ENCODE measurements at regions not wholly inside any gene's neighbourhood (a gene's known extent, or its start where the extent isn't known, plus 50 kb on each side); places are given as distances from the start of the nearest gene placed in this dataset.
"Not testable (repeated sequence)": the region's sequence is repeated elsewhere in the genome, so short reads cannot be mapped to it uniquely, and the experiment has no call there.

DNA sequence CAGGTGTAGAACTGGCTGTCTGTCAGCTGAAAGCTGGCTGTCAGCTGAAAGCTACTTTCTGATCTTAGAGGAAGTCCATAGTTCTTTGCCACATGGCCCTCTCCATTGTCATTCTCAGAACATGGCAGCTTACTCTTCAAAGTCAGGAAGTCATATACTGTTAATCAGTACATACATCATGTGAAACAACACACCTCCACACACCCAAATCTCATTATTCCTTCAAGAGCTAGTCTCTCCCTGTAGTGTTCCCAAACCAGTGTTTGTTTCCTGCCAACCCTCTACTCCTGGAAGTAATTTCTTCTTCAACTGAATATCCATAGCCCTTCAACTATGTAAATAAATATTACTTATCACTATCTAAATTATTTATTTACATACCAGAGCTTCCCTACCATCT lies 58.9 kb downstream of the OR5AK2 start:
- Mint-ChIP-seq H3K36me3 (ENCODE audit: low read depth) (no peaks in the 10 kb centered on the region), H3K27ac (no peak overlapping the region), H3K4me3 (no peak overlapping the region), H3K27me3 (no peaks in the 10 kb centered on the region), H3K4me1 (ENCODE audit: low read depth) (no peaks in the 10 kb centered on the region), H3K9me3 (no peaks in the 10 kb centered on the region)
- intact Hi-C loops (cut with micrococcal nuclease), result no loop called here

DNA sequence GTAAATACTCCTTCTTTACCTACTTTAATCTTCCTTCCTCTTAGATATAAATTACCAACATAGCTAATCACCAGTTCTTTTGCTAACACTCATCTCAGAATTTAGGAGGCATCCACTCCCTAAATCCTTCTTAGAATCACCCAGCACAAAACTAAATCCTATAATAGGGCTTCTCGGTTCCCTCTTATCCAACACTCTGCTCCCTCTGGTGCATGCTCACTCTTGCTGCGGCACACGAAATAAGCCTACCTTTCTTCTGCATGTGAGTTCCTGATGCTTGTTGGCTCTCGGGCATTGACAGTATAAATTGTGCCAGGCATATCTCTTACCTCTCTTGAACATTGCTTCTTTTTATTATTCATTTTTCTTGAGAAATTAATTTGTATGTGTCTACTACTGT lies 61.0 kb downstream of the OR5AK2 start:
- Mint-ChIP-seq H3K36me3 (ENCODE audit: low read depth) (no peaks in the 10 kb centered on the region), H3K4me3 (no peak overlapping the region), H3K27ac (no peak overlapping the region), H3K9me3 (no peaks in the 10 kb centered on the region), H3K27me3 (no peaks in the 10 kb centered on the region), H3K4me1 (ENCODE audit: low read depth) (no peaks in the 10 kb centered on the region)
- intact Hi-C loops (cut with micrococcal nuclease), result no loop called here

DNA sequence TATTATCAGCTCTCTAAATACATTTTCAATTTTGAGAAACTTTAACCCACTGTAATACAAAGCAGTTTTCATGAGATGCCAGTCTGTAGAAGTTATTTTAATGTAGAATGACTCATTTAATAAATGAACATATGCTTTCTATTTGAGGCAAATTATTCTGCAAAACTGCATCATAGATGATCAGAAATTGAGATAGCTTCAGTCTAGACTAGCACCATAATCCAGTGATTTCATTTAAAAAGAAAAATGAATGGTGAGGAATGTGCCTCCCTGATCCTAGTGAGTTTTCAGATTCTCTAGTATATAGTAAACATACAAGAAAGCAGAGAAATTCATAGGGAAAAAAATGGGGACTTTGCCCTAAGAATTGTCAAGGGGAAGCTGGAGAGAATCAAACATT lies 66.1 kb downstream of the OR5AK2 start:
- Mint-ChIP-seq H3K4me3 (no peak overlapping the region), H3K9me3 (no peaks in the 10 kb centered on the region), H3K36me3 (ENCODE audit: low read depth) (no peaks in the 10 kb centered on the region), H3K27ac (no peak overlapping the region), H3K4me1 (ENCODE audit: low read depth) (no peaks in the 10 kb centered on the region), H3K27me3 (no peaks in the 10 kb centered on the region)
- intact Hi-C loops (cut with micrococcal nuclease), result no loop called here

DNA sequence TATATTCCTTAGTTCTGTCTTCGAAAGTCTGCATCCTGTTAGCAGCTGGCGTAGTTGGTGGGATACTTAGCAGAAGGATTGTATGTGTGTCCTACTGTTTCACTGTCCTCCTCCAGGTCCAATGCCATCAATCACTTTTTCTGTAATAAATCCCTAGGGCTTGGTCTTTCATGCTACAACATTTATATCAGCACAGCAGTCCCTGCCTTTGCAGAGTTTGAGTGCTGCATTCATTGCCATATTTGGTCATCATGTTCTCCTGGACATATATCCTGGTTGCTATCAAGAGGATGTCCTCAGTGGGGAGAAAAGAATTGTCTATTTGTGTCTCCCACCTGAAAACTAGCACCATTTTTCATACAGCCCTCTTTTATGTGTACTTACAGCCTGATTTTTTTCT lies 67.0 kb downstream of the OR5AK2 start:
- no peaks in the 10 kb centered on the region for H3K4me1 Mint-ChIP-seq (ENCODE audit: low read depth)
- no peak overlapping the region for H3K27ac Mint-ChIP-seq
- no peaks in the 10 kb centered on the region for H3K9me3 Mint-ChIP-seq
- no peaks in the 10 kb centered on the region for H3K27me3 Mint-ChIP-seq
- H3K4me3 Mint-ChIP-seq, result no peak overlapping the region
- intact Hi-C loops (cut with micrococcal nuclease), result no loop called here
- H3K36me3 Mint-ChIP-seq (ENCODE audit: low read depth), result no peaks in the 10 kb centered on the region

DNA sequence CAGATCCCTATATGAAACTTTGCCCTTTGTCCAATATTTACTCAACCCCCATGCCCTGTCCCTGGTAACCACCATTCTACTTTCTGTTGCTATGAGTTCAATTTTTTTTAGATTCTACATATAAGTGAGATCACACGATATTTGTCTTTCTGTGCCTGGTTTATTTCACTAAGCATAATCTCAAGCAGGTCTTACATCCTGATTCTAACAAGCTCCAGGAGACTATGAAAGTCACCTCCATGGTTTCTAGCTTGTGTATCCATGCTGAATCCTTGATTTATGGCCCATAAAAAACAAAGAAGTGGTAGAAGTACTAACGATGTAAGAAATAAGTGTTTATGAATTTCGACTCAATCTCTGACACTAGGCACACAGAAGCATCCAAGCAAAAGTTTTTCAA lies 68.0 kb downstream of the OR5AK2 start:
- Mint-ChIP-seq H3K4me3 (no peak overlapping the region), H3K27ac (no peak overlapping the region), H3K36me3 (ENCODE audit: low read depth) (no peaks in the 10 kb centered on the region), H3K4me1 (ENCODE audit: low read depth) (no peaks in the 10 kb centered on the region), H3K9me3 (no peaks in the 10 kb centered on the region), H3K27me3 (no peaks in the 10 kb centered on the region)
- intact Hi-C loops (cut with micrococcal nuclease), result no loop called here

DNA sequence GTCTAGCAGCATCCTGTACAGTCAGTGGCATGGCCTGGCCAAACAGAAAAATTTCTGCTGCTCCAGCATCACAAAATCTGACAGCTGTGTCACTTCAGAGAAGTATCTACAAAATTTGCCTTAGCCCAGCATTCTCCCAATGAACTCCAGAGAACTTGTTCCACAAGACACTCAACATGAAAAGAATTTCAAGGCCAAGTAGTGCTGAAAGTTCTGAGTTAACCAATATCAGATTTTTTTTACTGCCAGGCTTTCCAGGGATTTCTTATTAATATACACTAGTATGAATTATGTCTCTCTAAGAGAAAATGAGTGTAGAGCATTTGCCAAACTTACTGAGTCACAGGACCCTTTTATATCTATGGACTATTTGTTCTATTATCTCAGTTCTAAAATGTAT lies 68.8 kb downstream of the OR5AK2 start:
- no peaks in the 10 kb centered on the region for H3K4me1 Mint-ChIP-seq (ENCODE audit: low read depth)
- H3K36me3 Mint-ChIP-seq (ENCODE audit: low read depth), result no peaks in the 10 kb centered on the region
- no peak overlapping the region for H3K4me3 Mint-ChIP-seq
- H3K27ac Mint-ChIP-seq, result no peak overlapping the region
- peaks cover 3% of the 10 kb centered on the region for H3K9me3 Mint-ChIP-seq
- intact Hi-C loops (cut with micrococcal nuclease), result no loop called here
- H3K27me3 Mint-ChIP-seq, result no peaks in the 10 kb centered on the region

DNA sequence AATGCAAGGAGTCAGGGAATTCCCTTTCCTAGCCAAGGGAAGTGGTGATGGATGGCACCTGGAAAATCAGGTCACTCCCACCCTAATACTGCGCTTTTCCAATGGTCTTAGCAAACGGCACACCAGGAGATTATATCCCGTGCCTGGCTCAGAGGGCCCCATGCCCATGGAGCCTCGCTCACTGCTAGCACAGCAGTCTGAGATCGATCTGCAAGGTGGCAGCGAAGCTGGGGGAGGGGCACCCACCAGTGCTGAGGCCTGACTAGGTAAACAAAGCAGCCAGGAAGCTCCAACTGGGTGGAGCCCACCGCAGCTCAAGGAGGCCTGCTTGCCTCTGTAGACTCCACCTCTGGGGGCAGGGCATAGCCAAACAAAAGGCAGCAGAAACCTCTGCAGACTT lies 74.2 kb downstream of the OR5AK2 start:
- H3K4me3 Mint-ChIP-seq; intact Hi-C loops (cut with micrococcal nuclease); H3K27me3 Mint-ChIP-seq; H3K36me3 Mint-ChIP-seq (ENCODE audit: low read depth); H3K4me1 Mint-ChIP-seq (ENCODE audit: low read depth); H3K27ac Mint-ChIP-seq: not testable (repeated sequence)
- peaks cover 20% of the 10 kb centered on the region for H3K9me3 Mint-ChIP-seq

DNA sequence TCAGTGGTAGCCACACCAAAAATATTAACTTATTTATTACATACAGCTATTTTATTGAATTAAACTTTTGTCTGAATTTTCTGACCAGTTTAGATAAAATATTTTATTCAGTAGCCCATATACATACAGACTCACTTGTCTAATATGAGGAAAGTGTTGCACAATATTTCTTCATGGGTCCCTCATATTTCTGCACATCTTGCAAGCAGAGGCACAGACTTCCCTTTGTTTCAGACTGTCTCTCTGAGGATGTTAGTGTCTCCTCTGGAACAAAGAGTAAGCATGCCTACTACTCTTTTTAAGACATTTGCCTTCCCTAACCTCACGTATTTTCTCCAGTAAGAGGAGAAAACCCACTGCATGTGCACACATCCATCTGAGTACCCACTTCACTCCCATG lies 81.2 kb downstream of the OR5AK2 start:
- no peaks in the 10 kb centered on the region for H3K9me3 Mint-ChIP-seq
- intact Hi-C loops (cut with micrococcal nuclease), result no loop called here
- no peak overlapping the region for H3K27ac Mint-ChIP-seq
- H3K27me3 Mint-ChIP-seq, result peaks cover 3% of the 10 kb centered on the region
- no peak overlapping the region for H3K4me3 Mint-ChIP-seq
- H3K4me1 Mint-ChIP-seq (ENCODE audit: low read depth), result peaks cover 5% of the 10 kb centered on the region
- H3K36me3 Mint-ChIP-seq (ENCODE audit: low read depth), result no peaks in the 10 kb centered on the region

DNA sequence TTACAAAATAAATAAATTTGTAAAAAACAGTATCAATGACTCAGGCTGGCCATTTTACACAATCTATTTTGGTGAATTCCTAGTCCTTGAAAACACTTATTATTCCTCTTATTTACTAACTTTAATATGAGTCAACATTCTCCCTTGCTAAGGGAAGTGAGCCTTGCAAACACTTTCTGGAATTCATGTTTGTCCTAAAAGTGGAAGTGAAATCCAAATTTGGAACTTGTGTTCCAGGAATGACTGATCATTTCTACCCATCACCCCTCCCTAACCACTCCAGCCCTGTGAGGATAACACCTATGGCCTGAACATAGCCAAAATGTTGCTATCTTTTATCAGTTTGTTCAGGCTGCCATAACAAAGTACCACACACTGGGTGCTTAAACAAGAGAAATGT lies 83.1 kb downstream of the OR5AK2 start:
- intact Hi-C loops (cut with micrococcal nuclease), result no loop called here
- Mint-ChIP-seq H3K4me3 (no peak overlapping the region), H3K27me3 (peaks cover 3% of the 10 kb centered on the region), H3K4me1 (ENCODE audit: low read depth) (peaks cover 5% of the 10 kb centered on the region), H3K27ac (no peak overlapping the region), H3K36me3 (ENCODE audit: low read depth) (no peaks in the 10 kb centered on the region), H3K9me3 (no peaks in the 10 kb centered on the region)

DNA sequence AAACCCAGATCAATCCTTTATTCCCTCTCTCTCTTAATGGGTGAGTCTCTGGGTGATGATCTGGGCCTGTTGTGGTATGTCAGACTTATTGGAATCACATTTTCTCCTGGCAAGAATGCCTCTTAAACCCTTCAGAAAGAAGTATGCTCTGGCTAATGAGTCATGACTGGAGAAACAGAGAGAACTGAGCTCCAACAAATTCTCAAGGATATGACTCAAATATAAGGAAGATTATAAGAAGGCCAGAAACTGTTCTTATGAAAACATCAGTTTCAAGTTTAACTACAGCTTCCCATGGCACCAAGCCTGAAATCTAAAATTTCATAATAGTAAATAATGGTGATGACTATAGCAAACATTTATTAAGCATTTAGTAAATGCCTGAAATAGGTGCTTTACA lies 83.9 kb downstream of the OR5AK2 start:
- Mint-ChIP-seq H3K4me1 (ENCODE audit: low read depth) (peaks cover 5% of the 10 kb centered on the region), H3K27ac (no peak overlapping the region), H3K4me3 (no peak overlapping the region), H3K36me3 (ENCODE audit: low read depth) (no peaks in the 10 kb centered on the region), H3K27me3 (peaks cover 3% of the 10 kb centered on the region), H3K9me3 (no peaks in the 10 kb centered on the region)
- intact Hi-C loops (cut with micrococcal nuclease), result no loop called here

DNA sequence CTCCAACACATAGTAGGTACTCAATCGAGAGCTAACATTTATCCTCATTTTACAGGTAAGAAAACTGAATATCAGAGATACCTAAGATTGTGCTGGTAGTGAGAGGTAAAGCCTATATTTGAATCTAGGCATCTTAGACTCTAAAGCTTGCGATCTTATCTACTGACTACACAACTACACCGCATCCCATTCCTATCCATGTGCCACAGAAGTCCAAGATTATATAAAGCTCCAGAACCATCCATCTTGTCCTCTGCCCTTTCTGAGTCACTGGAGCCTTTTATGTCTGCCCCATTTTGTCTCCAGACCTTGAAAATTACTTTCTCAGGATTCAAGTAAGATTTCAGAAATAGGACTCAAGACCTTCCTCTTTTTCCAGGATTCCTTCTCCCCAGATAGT lies 84.4 kb downstream of the OR5AK2 start:
- intact Hi-C loops (cut with micrococcal nuclease), result no loop called here
- Mint-ChIP-seq H3K9me3 (no peaks in the 10 kb centered on the region), H3K36me3 (ENCODE audit: low read depth) (no peaks in the 10 kb centered on the region), H3K4me1 (ENCODE audit: low read depth) (peaks cover 5% of the 10 kb centered on the region), H3K27ac (no peak overlapping the region), H3K4me3 (no peak overlapping the region), H3K27me3 (peaks cover 3% of the 10 kb centered on the region)

DNA sequence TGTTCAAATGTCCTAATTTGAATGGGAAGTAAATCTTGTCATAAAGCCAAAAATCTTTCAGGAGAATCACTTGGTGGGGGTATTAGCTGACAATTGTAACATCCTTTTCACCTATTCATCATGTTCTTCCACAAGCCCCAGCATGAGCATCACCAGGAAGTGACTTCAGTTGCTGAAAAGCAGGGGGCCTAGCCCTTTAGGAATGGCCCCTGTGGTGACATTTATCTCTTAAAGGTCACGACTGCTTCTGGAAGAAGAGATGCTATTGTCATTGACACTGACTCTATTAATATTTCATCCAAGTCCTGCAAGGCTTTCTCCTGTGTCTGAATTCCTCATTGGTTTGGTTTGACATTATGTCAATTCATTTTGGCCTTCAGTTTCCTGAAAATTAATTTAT lies 92.6 kb downstream of the OR5AK2 start:
- Mint-ChIP-seq H3K27ac (no peak overlapping the region), H3K27me3 (peaks cover 2% of the 10 kb centered on the region), H3K4me1 (ENCODE audit: low read depth) (no peaks in the 10 kb centered on the region), H3K4me3 (no peak overlapping the region), H3K36me3 (ENCODE audit: low read depth) (no peaks in the 10 kb centered on the region), H3K9me3 (no peaks in the 10 kb centered on the region)
- intact Hi-C loops (cut with micrococcal nuclease), result no loop called here

DNA sequence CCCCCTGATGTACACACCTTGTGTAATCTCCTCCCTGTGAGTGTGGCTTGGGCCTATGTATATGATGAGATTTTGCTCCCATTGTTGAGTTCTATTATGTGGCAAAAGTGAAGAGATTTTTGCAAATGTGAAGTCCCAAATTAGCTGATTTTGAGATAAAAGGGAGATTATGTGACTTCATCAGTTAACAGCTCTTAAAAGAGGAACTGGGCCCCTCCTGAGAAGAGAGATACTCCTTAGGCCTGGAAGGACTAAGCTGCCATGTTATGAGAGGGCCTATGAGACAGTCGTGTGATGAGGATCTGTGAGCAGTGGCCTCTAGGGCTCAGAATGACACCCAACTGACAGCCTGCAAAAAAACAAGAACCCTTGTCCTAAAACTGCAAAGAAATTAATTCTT lies 93.4 kb downstream of the OR5AK2 start:
- intact Hi-C loops (cut with micrococcal nuclease), result no loop called here
- H3K27ac Mint-ChIP-seq, result no peak overlapping the region
- H3K27me3 Mint-ChIP-seq, result peaks cover 2% of the 10 kb centered on the region
- no peak overlapping the region for H3K4me3 Mint-ChIP-seq
- H3K36me3 Mint-ChIP-seq (ENCODE audit: low read depth), result no peaks in the 10 kb centered on the region
- H3K9me3 Mint-ChIP-seq, result no peaks in the 10 kb centered on the region
- H3K4me1 Mint-ChIP-seq (ENCODE audit: low read depth), result no peaks in the 10 kb centered on the region

DNA sequence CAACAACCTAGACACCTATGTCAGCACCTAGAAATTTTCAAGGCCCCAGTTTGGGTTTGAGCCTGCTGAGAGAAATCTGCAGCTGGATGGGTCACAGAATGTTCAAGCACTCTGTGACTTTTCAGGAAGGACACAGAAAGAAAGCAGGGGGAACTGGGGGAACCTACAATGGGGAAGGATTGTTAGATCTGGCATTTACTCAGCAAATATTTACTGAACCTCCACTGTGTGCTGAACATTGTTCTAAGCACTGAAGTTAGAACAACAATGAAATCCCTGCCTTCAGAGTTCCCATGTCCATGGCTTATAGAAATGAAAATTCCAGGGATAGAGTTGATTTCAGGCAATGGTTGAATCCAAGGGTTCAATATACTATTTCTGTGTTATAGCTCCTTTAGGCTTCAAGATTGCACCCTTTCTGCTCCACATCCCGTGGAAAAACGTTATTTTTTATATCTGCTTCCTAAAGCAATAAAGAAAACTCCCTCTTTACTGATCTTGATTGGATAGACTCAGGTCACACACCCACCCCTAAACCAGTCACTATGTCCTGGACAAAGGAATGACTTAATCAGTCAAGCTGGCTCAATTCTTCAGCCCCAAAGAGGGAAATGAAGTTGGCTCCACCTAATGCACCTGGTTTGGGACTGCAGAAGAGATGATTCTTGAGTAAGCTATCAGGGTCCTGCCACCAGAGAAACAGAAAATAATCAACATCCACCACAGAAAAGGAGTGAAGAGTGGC lies 95.1 kb downstream of the OR5AK2 start:
- Mint-ChIP-seq H3K4me1 (ENCODE audit: low read depth) (no peaks in the 10 kb centered on the region), H3K9me3 (no peaks in the 10 kb centered on the region), H3K27me3 (peaks cover 2% of the 10 kb centered on the region), H3K4me3 (no peak overlapping the region), H3K27ac (no peak overlapping the region), H3K36me3 (ENCODE audit: low read depth) (no peaks in the 10 kb centered on the region)
- intact Hi-C loops (cut with micrococcal nuclease), result no loop called here

DNA sequence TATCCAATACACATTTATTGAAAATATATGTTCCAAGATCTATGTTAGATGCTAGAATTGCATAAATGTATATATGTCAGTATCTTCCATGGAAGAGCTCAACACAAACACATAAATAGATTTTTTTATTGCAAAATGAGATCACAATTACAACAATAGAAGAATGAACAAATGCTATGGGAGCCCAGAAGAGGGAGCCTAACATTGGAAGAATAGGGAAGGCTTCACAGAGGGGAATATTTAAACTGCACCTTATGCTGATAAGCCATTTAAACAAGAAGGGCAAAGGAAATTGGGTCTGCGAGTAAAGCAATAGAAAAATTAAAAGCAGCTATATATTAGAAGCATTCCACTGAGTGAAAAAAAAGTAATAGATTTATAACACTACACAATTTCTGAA lies 96.1 kb upstream of the LRRC55 start:
- Mint-ChIP-seq H3K4me3 (no peak overlapping the region), H3K27ac (no peak overlapping the region), H3K27me3 (peaks cover 2% of the 10 kb centered on the region), H3K9me3 (no peaks in the 10 kb centered on the region), H3K36me3 (ENCODE audit: low read depth) (no peaks in the 10 kb centered on the region), H3K4me1 (ENCODE audit: low read depth) (no peaks in the 10 kb centered on the region)
- intact Hi-C loops (cut with micrococcal nuclease), result no loop called here

All from dendritic cell treated with granulocyte-macrophage colony-stimulating factor and Interleukin-4, amounts not matched to agents 40 ng/mL and 50 ng/mL, for 4 days (primary cell).